ENCODE measurements at regions not wholly inside any gene's neighbourhood (a gene's known extent, or its start where the extent isn't known, plus 50 kb on each side); places are given as distances from the start of the nearest gene placed in this dataset.

- TF ChIP-seq FOXM1 (IDR thresholded peaks at IDR 0.05; ENCODE audit: borderline replicate concordance) (no peak), FOXK2 (IDR thresholded peaks at IDR 0.05) (no peak), TARDBP (IDR thresholded peaks at IDR 0.05) (no peak), BHLHE40 (IDR thresholded peaks at IDR 0.05; ENCODE audit: borderline replicate concordance) (no peak)
Observed at GRCh38 chr16:79897104-79897452, 296.5 kb upstream of the MAF start.
